ENCODE measurements at regions not wholly inside any gene's neighbourhood (a gene's known extent, or its start where the extent isn't known, plus 50 kb on each side); places are given as distances from the start of the nearest gene placed in this dataset.
"Not testable (repeated sequence)": the region's sequence is repeated elsewhere in the genome, so short reads cannot be mapped to it uniquely, and the experiment has no call there.

GRCh38 chr12:46562625-46563225 lies 190.2 kb upstream of the SLC38A2 start:
- H3K4me3 Mint-ChIP-seq: no peak overlapping the region

GRCh38 chr12:46561769-46562624 lies 189.4 kb upstream of the SLC38A2 start:
- not testable (repeated sequence) for DNase-seq (ENCODE audit: low spot score in 2 of 2, unreplicated experiment in 2 of 2); H3K27ac Mint-ChIP-seq; H3K4me3 Mint-ChIP-seq; H3K27me3 Mint-ChIP-seq (ENCODE audit: low read depth)
- H3K36me3 Mint-ChIP-seq: peaks cover 18% of the 10 kb centered on the region
- peaks cover 32% of the 10 kb centered on the region for H3K9me3 Mint-ChIP-seq
- H3K4me1 Mint-ChIP-seq: peaks cover 17% of the 10 kb centered on the region

More at GRCh38 chr12:46562625-46563225, 190.2 kb upstream of the SLC38A2 start:
- H3K27ac Mint-ChIP-seq: no peak overlapping the region
- peaks cover 22% of the 10 kb centered on the region for H3K36me3 Mint-ChIP-seq
- peaks cover 11% of the 10 kb centered on the region for H3K4me1 Mint-ChIP-seq
- no peak for DNase-seq (ENCODE audit: low spot score in 2 of 2, unreplicated experiment in 2 of 2)
- H3K9me3 Mint-ChIP-seq: peaks cover 38% of the 10 kb centered on the region
- no peaks in the 10 kb centered on the region for H3K27me3 Mint-ChIP-seq (ENCODE audit: low read depth)
- TF ChIP-seq CTCF (IDR thresholded peaks at IDR 0.05; ENCODE audit: unreplicated experiment): no peak

GRCh38 chr12:46560874-46561273 lies 188.3 kb upstream of the SLC38A2 start:
- TF ChIP-seq CTCF (IDR thresholded peaks at IDR 0.05; ENCODE audit: unreplicated experiment): no peak
- Mint-ChIP-seq H3K9me3 (peaks cover 23% of the 10 kb centered on the region), H3K4me1 (peaks cover 26% of the 10 kb centered on the region), H3K4me3 (no peak overlapping the region), H3K27ac (no peak overlapping the region), H3K36me3 (peaks cover 12% of the 10 kb centered on the region), H3K27me3 (ENCODE audit: low read depth) (no peaks in the 10 kb centered on the region)
- no peak for DNase-seq (ENCODE audit: low spot score in 2 of 2, unreplicated experiment in 2 of 2)

GRCh38 chr12:46560089-46560488 lies 187.5 kb upstream of the SLC38A2 start:
- Mint-ChIP-seq H3K4me3 (no peak overlapping the region), H3K36me3 (peaks cover 6% of the 10 kb centered on the region), H3K4me1 (peaks cover 33% of the 10 kb centered on the region), H3K27ac (peak overlapping the region; percentile 62), H3K27me3 (ENCODE audit: low read depth) (no peaks in the 10 kb centered on the region), H3K9me3 (peaks cover 15% of the 10 kb centered on the region)
- DNase-seq (ENCODE audit: low spot score in 2 of 2, unreplicated experiment in 2 of 2): no peak
- TF ChIP-seq CTCF (IDR thresholded peaks at IDR 0.05; ENCODE audit: unreplicated experiment): no peak

GRCh38 chr12:46559311-46559710 lies 186.7 kb upstream of the SLC38A2 start:
- H3K4me3 Mint-ChIP-seq: no peak overlapping the region
- H3K9me3 Mint-ChIP-seq: peaks cover 9% of the 10 kb centered on the region
- H3K27me3 Mint-ChIP-seq (ENCODE audit: low read depth): no peaks in the 10 kb centered on the region
- H3K4me1 Mint-ChIP-seq: peaks cover 41% of the 10 kb centered on the region
- no peak for TF ChIP-seq CTCF (IDR thresholded peaks at IDR 0.05; ENCODE audit: unreplicated experiment)
- no peak for DNase-seq (ENCODE audit: low spot score in 2 of 2, unreplicated experiment in 2 of 2)
- peak overlapping the region; percentile 55 for H3K27ac Mint-ChIP-seq
- peaks cover 2% of the 10 kb centered on the region for H3K36me3 Mint-ChIP-seq

GRCh38 chr12:46558677-46559076 lies 186.1 kb upstream of the SLC38A2 start:
- TF ChIP-seq CTCF (IDR thresholded peaks at IDR 0.05; ENCODE audit: unreplicated experiment): no peak
- Mint-ChIP-seq H3K4me3 (no peak overlapping the region), H3K9me3 (peaks cover 7% of the 10 kb centered on the region), H3K36me3 (no peaks in the 10 kb centered on the region), H3K27me3 (ENCODE audit: low read depth) (no peaks in the 10 kb centered on the region), H3K27ac (no peak overlapping the region), H3K4me1 (peaks cover 46% of the 10 kb centered on the region)
- DNase-seq (ENCODE audit: low spot score in 2 of 2, unreplicated experiment in 2 of 2): no peak
